ENCODE measurements at regions not wholly inside any gene's neighbourhood (a gene's known extent, or its start where the extent isn't known, plus 50 kb on each side); places are given as distances from the start of the nearest gene placed in this dataset.

DNA sequence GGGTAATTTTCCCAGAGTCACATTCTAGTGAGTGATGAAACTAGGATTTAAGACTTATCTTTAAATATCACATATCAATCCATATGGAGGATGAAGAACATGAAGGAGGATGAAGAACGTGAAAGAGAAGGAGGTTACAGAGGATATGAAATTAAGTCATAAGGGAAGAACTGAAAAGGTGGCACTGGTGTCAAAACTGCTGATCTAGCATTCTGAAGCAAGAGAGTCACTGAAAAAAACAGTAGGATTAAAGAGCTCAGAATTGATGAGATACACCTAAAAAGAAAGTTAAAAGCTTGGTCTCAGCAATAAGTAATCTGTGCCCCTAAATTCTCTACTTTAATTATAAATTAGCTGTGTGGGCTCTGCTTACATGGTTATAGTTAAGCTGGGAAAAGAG lies 156.5 kb downstream of the KCTD12 start:
- TF ChIP-seq, protein P1, sequence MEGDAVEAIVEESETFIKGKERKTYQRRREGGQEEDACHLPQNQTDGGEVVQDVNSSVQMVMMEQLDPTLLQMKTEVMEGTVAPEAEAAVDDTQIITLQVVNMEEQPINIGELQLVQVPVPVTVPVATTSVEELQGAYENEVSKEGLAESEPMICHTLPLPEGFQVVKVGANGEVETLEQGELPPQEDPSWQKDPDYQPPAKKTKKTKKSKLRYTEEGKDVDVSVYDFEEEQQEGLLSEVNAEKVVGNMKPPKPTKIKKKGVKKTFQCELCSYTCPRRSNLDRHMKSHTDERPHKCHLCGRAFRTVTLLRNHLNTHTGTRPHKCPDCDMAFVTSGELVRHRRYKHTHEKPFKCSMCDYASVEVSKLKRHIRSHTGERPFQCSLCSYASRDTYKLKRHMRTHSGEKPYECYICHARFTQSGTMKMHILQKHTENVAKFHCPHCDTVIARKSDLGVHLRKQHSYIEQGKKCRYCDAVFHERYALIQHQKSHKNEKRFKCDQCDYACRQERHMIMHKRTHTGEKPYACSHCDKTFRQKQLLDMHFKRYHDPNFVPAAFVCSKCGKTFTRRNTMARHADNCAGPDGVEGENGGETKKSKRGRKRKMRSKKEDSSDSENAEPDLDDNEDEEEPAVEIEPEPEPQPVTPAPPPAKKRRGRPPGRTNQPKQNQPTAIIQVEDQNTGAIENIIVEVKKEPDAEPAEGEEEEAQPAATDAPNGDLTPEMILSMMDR (IDR thresholded peaks at IDR 0.05) = no peak
- TF ChIP-seq POLR2A (IDR thresholded peaks at IDR 0.05) = no peak

Data from Peyer's patch (tissue), 4 donors.